GM21367 (cell line): ENCODE measurements at regions not wholly inside any gene's neighbourhood (a gene's known extent, or its start where the extent isn't known, plus 50 kb on each side); places are given as distances from the start of the nearest gene placed in this dataset.
"Not testable (repeated sequence)": the region's sequence is repeated elsewhere in the genome, so short reads cannot be mapped to it uniquely, and the experiment has no call there.

ENCODE experiments used
- ATAC-seq: cut with Tn5 transposase; IDR thresholded peaks from one replicate; pipeline ENCODE4 v1.9.1; 2021; ENCODE audit not compliant: unreplicated experiment

GRCh38 chrX:140447150-140447549 lies 57.7 kb downstream of the SOX3 start:
- no peak for ATAC-seq

DNA sequence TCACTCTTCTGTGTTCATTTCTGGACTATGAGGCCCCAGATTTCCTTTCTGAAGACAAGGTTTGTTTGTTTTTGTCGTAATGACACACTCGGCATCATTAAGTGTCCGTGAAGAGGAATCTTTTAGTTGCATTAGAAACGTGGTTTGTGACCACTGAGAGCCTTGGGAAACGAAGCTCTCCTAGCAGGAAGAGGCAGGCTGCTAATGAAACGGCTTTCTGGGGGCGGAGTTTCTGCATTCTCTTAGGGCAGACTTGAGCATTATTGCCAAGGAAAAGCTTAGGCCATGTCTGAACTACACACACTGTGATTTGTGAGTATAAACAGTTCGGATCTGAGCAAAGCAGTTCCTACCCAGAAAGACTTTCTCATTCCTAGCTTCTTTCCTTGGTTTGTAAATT lies 64.0 kb downstream of the SOX3 start:
- ATAC-seq: no peak

- ATAC-seq: no peak
Observed at GRCh38 chrX:140439476-140439875, 65.4 kb downstream of the SOX3 start.

DNA sequence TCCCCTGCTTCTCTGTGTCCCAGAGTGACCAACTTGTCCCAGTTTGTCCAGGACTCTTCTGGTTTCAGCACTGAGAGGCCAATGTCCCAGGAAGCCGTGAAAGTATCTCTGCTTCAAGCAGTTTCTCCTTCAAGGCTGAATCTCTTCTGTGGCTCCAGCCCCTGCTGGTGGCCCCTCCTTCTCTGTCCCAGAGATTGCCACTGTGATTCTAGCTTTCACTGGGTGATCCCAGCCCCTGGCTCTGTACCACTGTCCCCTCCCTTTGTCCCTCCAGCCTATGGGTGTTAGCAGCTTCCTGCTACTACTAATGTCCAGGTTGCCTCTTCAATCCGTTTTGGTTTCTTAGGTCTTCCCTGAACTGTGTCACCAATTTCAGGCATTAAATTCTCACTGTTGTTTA lies 70.5 kb downstream of the SOX3 start:
- ATAC-seq: no peak

DNA sequence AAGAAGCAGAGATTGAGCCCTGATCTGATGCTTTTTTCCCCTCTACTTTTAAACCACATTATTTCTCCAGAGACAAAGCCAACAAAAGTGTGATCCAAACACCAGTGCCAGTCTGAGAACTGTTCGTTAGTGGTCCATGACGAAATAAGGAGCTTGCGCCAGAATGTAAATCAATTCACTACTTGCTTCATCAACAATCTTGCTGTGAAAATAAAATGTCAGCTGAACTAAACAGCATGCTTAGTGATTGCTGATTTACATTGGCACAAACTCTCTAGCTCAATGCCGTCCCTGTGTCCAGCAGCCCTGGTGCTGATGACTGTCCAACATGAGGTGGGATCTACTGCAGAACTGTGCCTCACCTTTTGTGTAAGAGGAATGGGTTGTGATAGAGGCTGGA lies 71.3 kb downstream of the SOX3 start:
- no peak for ATAC-seq

- ATAC-seq: no peak
Observed at GRCh38 chrX:140432346-140433175, 72.3 kb downstream of the SOX3 start.

DNA sequence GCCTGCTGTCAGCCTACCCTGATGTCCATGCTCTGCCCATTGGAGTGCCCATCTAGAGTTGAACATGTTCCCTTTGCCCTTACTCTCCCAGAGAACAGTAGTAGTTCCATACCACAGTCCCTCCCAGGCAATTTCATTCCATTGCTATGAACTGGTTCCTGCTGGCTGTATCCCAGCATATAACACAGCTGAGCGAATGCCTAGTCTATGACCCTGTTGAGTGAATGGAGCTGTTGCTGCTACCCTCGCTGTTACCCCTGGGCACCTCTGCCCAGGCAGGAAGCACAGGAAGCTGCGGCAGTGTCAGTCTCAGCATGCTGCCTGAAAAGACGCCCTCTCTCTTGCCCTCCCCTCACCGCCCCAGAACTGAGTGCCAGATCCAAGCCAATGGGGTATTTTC lies 73.3 kb downstream of the SOX3 start:
- no peak for ATAC-seq

GRCh38 chrX:140425712-140426395 lies 79.0 kb downstream of the SOX3 start:
- no peak for ATAC-seq

GRCh38 chrX:140422501-140422900 lies 82.4 kb downstream of the SOX3 start:
- ATAC-seq: no peak

DNA sequence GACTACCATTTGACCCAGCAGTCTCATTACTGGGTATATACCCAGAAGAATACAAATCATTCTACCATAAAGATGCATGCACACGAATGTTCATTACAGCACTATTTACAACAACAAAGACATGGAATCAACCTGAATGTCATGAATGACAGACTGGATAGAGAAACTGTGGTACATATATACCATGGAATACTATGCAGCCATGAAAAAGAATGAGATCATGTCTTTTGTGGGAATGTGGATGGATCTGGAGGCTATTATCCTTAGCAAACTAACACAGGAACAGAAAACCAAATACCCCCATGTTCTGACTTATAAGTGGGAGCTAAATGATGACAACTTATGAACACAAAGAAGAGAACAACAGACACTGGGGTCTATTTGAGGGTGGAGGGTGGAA lies 102.7 kb downstream of the SOX3 start:
- ATAC-seq: not testable (repeated sequence)

- ATAC-seq: not testable (repeated sequence)
Observed at GRCh38 chrX:140396326-140396725, 108.5 kb downstream of the SOX3 start.

GRCh38 chrX:140393507-140393906 lies 111.4 kb downstream of the SOX3 start:
- ATAC-seq: no peak

- ATAC-seq: no peak
Observed at GRCh38 chrX:140391313-140391712, 113.6 kb downstream of the SOX3 start.

GRCh38 chrX:140389331-140389730 lies 115.5 kb downstream of the SOX3 start:
- no peak for ATAC-seq

DNA sequence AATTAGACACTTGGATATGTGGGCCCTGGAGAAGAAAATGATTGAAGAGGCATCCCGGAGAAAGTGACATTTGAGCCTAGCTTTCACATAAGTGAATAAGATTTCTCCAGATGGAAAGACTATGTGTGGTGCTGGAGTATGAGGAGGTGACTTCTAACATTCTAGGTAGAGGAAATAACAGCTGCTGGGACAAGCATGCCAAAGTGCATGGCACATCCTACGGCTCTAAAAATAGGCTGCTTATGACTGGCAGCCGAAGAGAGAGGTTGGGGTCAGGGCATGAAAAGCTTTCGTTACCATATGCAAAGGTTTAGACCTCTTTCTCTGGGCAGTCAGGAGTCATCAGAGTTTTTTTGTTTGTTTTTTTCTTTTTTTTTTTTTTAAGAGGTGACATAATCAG lies 142.0 kb downstream of the SOX3 start:
- no peak for ATAC-seq

GRCh38 chrX:140360924-140361323 lies 143.9 kb downstream of the SOX3 start:
- no peak for ATAC-seq

DNA sequence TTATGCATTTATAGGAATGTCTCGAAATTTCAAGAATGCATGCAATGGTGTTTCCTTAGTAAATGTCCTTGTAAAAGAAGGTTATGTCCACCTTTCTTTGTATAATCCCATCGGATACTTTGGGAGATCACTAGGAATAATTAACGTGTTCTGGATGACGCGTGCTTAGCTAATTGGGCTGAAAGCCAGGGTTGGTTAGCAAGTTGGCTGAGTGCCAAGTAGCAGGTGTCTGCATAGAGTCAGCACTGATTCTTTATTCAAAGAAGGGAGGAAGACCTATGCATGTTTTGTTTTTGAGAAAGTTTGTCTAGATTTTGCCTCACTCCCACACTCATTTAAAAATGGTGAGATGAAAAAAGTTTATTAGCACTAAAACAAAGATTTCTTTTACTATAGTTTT lies 144.6 kb downstream of the SOX3 start:
- ATAC-seq: no peak

GRCh38 chrX:140355922-140356321 lies 148.9 kb downstream of the SOX3 start:
- ATAC-seq: no peak

DNA sequence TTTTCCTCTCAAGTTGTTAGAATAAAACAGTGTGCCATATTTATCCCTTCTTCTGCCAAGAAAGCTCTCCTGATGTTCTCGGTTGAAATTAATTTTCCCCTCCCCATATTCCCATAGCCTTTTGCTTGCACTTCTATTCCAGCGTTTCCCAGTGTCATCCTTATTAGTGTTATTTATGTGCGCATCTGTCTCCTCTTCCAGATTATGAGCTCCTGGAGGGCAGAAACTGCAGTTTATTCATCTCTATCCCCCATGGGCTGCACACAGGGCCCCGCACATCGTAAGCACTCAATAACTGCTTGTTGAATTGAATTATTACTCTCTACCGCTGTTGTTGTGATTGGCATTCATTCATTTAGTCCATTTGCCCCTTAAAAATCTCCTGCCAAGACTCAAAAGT lies 149.4 kb downstream of the SOX3 start:
- ATAC-seq: no peak

DNA sequence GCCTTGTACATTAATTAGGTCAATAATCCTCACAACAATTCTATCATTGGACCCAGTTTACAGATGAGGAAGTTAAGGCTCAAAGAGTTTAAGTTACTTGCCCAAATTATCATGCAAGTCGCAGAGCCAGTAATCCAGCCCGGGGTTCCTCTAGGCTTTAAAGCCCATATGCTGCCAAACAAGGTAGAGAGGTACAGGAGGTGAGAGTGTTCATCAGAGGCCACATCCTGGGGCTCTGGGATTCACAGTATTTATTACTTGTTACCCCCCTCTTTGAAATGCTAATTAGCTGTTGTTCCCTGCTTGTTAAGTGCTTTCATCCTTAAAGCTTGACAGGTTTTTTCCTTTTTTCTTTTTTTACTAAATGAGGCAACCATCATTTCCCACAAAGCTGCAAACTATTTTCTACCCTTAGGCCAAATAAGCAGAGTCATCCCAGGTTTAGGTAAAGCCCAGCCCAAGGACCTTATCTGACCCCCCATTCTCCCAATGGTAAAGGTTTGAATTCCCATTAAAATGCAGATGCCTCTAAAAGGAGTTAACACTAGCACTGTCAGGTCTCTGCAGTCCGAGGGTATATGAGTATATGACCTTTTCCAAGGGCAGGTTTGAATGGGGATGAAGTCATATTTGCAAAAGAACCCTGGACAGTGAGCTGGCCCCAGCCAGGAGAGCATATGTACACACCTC lies 150.3 kb downstream of the SOX3 start:
- no peak for ATAC-seq

- no peak for ATAC-seq
Observed at GRCh38 chrX:140346729-140347128, 158.1 kb downstream of the SOX3 start.
